Trophoblast cell (in vitro differentiated cells and primary cell): ENCODE measurements at regions not wholly inside any gene's neighbourhood (a gene's known extent, or its start where the extent isn't known, plus 50 kb on each side); places are given as distances from the start of the nearest gene placed in this dataset.

Experiments
- DNase-seq, 2 donors: peaks; one replicate each; pipeline ENCODE4 v3.0.0-alpha.2; 2016
- H2AFZ ChIP-seq: 2 replicates; pipeline ENCODE4 v1.6.1; 2013; ENCODE audit warnings: low read length, moderate library complexity, mild to moderate bottlenecking; ENCODE audit not compliant: insufficient read depth, poor library complexity
- H2AK5ac ChIP-seq: 2 replicates; pipeline ENCODE4 v1.6.1; 2013; ENCODE audit warnings: mild to moderate bottlenecking, low read length
- H2BK120ac ChIP-seq: 2 replicates; pipeline ENCODE4 v1.6.1; 2013; ENCODE audit warnings: low read length, mild to moderate bottlenecking, moderate library complexity; ENCODE audit not compliant: insufficient read depth, poor library complexity
- H2BK12ac ChIP-seq: 2 replicates; pipeline ENCODE4 v1.6.1; 2013; ENCODE audit warnings: mild to moderate bottlenecking, low read length, moderate library complexity
- H2BK5ac ChIP-seq: 2 replicates; pipeline ENCODE4 v1.6.1; 2013; ENCODE audit warnings: low read length, low read depth, moderate library complexity, mild to moderate bottlenecking; ENCODE audit not compliant: poor library complexity
- H3K14ac ChIP-seq: 2 replicates; pipeline ENCODE4 v1.6.1; 2013; ENCODE audit warnings: mild to moderate bottlenecking, low read length
- H3K18ac ChIP-seq: 2 replicates; pipeline ENCODE4 v1.6.1; 2013; ENCODE audit warnings: mild to moderate bottlenecking, low read length
- H3K23ac ChIP-seq: 2 replicates; pipeline ENCODE4 v1.6.1; 2013; ENCODE audit warnings: low read length
- H3K27ac ChIP-seq: 2 replicates; pipeline ENCODE4 v1.5.1; 2013; ENCODE audit warnings: low read depth, mild to moderate bottlenecking, inconsistent platforms, low read length, moderate library complexity
- H3K27me3 ChIP-seq: 2 replicates; pipeline ENCODE4 v1.6.1; 2013; ENCODE audit warnings: inconsistent platforms, mild to moderate bottlenecking, low read length, moderate library complexity; ENCODE audit not compliant: insufficient read depth
- H3K36me3 ChIP-seq, 2 experiments: 1 replicate in 1 of 2; 2 replicates in 1 of 2; pipeline ENCODE4 v1.6.1; 2013; ENCODE audit warnings: low read length in 2 of 2, mild to moderate bottlenecking in 2 of 2, moderate library complexity in 1 of 2; ENCODE audit not compliant: insufficient read depth in 2 of 2, control insufficient read depth in 1 of 2
- H3K4ac ChIP-seq: 2 replicates; pipeline ENCODE4 v1.6.1; 2013; ENCODE audit warnings: low read depth, mild to moderate bottlenecking, low read length, moderate library complexity
- H3K4me1 ChIP-seq, 2 experiments: 1 replicate in 1 of 2; 2 replicates in 1 of 2; pipeline ENCODE4 v1.6.1; 2013; ENCODE audit warnings: low read length in 2 of 2, mild to moderate bottlenecking in 2 of 2, moderate library complexity in 1 of 2; ENCODE audit not compliant: insufficient read depth in 2 of 2, control insufficient read depth in 1 of 2
- H3K4me2 ChIP-seq: 2 replicates; pipeline ENCODE4 v1.6.1; 2013; ENCODE audit warnings: inconsistent platforms, mild to moderate bottlenecking, low read length, moderate library complexity
- H3K4me3 ChIP-seq: 2 replicates; pipeline ENCODE4 v1.5.1; 2013; ENCODE audit warnings: mild to moderate bottlenecking, low read depth, low read length, inconsistent platforms
- H3K79me1 ChIP-seq: one replicate; pipeline ENCODE4 v1.6.1; 2013; ENCODE audit warnings: low read length
- H3K79me2 ChIP-seq: 2 replicates; pipeline ENCODE4 v1.6.1; 2013; ENCODE audit warnings: low read length, mild to moderate bottlenecking; ENCODE audit not compliant: control insufficient read depth, insufficient read depth, poor library complexity
- H3K9ac ChIP-seq: 2 replicates; pipeline ENCODE4 v1.6.1; 2013; ENCODE audit warnings: mild to moderate bottlenecking, low read length
- H3K9me3 ChIP-seq: 2 replicates; pipeline ENCODE4 v1.6.1; 2013; ENCODE audit warnings: low read depth, mild to moderate bottlenecking, control low read depth, inconsistent platforms, low read length; ENCODE audit not compliant: insufficient read depth
- H4K12ac ChIP-seq: 2 replicates; pipeline ENCODE4 v1.6.1; 2013; ENCODE audit warnings: low read depth, mild to moderate bottlenecking, low read length, moderate library complexity
- H4K8ac ChIP-seq: 2 replicates; pipeline ENCODE4 v1.6.1; 2013; ENCODE audit warnings: low read depth, mild to moderate bottlenecking, low read length, moderate library complexity
- H4K91ac ChIP-seq: one replicate; pipeline ENCODE4 v1.6.1; 2013; ENCODE audit warnings: low read depth, mild to moderate bottlenecking, low read length, moderate library complexity
- WGBS: extraction: QIAGEN DNeasy Blood & Tissue Kit; methylation state at CpG from one replicate; pipeline ENCODE4 v1.1.7; 2013; ENCODE audit warnings: missing lambda C conversion rate; ENCODE audit not compliant: insufficient read length, insufficient coverage; ENCODE audit errors: extremely low coverage; 5-methylcytosine and 5-hydroxymethylcytosine counted together

DNA sequence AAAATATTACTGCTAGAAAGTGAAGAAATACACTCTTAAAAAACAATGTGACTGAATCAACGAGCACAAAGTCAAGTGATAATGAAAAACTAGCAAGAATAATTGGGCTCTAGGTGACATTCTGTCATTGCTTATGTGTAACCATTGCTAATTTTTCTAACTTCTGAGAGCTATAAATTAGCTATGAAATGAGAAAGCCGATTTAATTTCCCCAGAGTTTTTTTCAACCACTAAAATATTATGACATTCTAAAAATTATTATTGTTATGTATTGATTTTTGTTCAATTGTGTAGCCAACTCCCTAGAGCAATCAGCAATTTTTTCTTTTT is 458.6 kb upstream of the ATXN8OS start:
- Histone ChIP-seq H2AFZ (no peak overlapping the region), H3K14ac (no peak overlapping the region), H3K23ac (no peak overlapping the region), H3K9me3 (peaks cover 5% of the 10 kb centered on the region), H3K4ac (no peak overlapping the region), H4K8ac (no peak overlapping the region), H3K27me3 (no peaks in the 10 kb centered on the region), H3K4me3 (no peak overlapping the region), H2BK5ac (no peak overlapping the region), H3K36me3 (no peaks in the 10 kb centered on the region), H2BK120ac (no peak overlapping the region), H4K91ac (no peak overlapping the region), H2AK5ac (no peak overlapping the region), H3K27ac (no peak overlapping the region), H3K4me2 (no peak overlapping the region), H2BK12ac (no peak overlapping the region), H3K79me1 (no peaks in the 10 kb centered on the region), H3K4me1 (no peaks in the 10 kb centered on the region), H3K9ac (no peak overlapping the region), H4K12ac (no peak overlapping the region), H3K18ac (no peak overlapping the region), H3K79me2 (no peaks in the 10 kb centered on the region)
- no peak for DNase-seq
- no CpG with 5 or more reads among the region's 2 CpGs for WGBS

GRCh38 chr13:69648340-69649062 is 459.1 kb upstream of the ATXN8OS start:
- Histone ChIP-seq H2BK120ac (no peak overlapping the region), H3K14ac (no peak overlapping the region), H4K91ac (no peak overlapping the region), H2BK12ac (no peak overlapping the region), H3K18ac (no peak overlapping the region), H3K4me3 (no peak overlapping the region), H3K27me3 (no peaks in the 10 kb centered on the region), H3K23ac (no peak overlapping the region), H3K4me2 (no peak overlapping the region), H3K36me3 (no peaks in the 10 kb centered on the region), H2AK5ac (no peak overlapping the region), H2BK5ac (no peak overlapping the region), H2AFZ (no peak overlapping the region), H4K12ac (no peak overlapping the region), H3K4me1 (no peaks in the 10 kb centered on the region), H3K4ac (no peak overlapping the region), H4K8ac (no peak overlapping the region), H3K79me1 (no peaks in the 10 kb centered on the region), H3K79me2 (no peaks in the 10 kb centered on the region), H3K9ac (no peak overlapping the region), H3K27ac (no peak overlapping the region), H3K9me3 (peaks cover 5% of the 10 kb centered on the region)
- no CpG with 5 or more reads among the region's 3 CpGs for WGBS
- DNase-seq: no peak

DNA sequence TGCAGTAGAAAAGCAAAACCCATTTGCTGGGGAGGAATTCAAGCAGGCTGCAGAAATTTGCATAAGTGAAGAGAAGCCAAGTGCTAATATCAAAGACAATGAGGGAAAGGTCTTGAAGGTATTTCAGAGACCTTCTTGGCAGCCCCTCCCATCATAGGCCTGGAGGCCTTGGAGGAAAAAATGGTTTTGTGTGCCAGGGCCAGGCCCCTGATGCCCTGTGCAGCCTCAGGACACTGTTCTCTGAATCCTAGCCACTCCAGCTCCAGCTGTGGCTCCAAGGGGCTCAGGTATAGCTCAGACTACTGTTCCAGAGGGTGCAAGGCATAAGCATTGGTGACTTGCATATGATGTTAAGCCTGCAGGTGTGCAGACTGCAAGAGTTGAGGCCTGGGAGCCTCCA is 463.2 kb upstream of the ATXN8OS start:
- H3K4me2 ChIP-seq: no peak overlapping the region
- H3K14ac ChIP-seq: no peak overlapping the region
- no peaks in the 10 kb centered on the region for H3K4me1 ChIP-seq
- H4K91ac ChIP-seq: no peak overlapping the region
- peaks cover 5% of the 10 kb centered on the region for H3K9me3 ChIP-seq
- H3K4me3 ChIP-seq: no peak overlapping the region
- no peak overlapping the region for H3K4ac ChIP-seq
- DNase-seq: no peak
- no peak overlapping the region for H3K27ac ChIP-seq
- H3K18ac ChIP-seq: no peak overlapping the region
- H2BK5ac ChIP-seq: no peak overlapping the region
- H3K9ac ChIP-seq: no peak overlapping the region
- no peak overlapping the region for H2BK120ac ChIP-seq
- H2AFZ ChIP-seq: no peak overlapping the region
- H3K79me1 ChIP-seq: no peaks in the 10 kb centered on the region
- no peak overlapping the region for H2AK5ac ChIP-seq
- H3K36me3 ChIP-seq: no peaks in the 10 kb centered on the region
- no peak overlapping the region for H3K23ac ChIP-seq
- H3K79me2 ChIP-seq: no peaks in the 10 kb centered on the region
- H4K12ac ChIP-seq: no peak overlapping the region
- H3K27me3 ChIP-seq: no peaks in the 10 kb centered on the region
- no peak overlapping the region for H4K8ac ChIP-seq
- H2BK12ac ChIP-seq: no peak overlapping the region

GRCh38 chr13:69641773-69642172 is 465.9 kb upstream of the ATXN8OS start:
- no peak for DNase-seq
- no peak overlapping the region for H2BK5ac ChIP-seq
- H2AK5ac ChIP-seq: no peak overlapping the region
- H3K27me3 ChIP-seq: no peaks in the 10 kb centered on the region
- no peaks in the 10 kb centered on the region for H3K79me2 ChIP-seq
- H3K23ac ChIP-seq: no peak overlapping the region
- no peak overlapping the region for H4K8ac ChIP-seq
- H2AFZ ChIP-seq: no peak overlapping the region
- no peak overlapping the region for H3K4me3 ChIP-seq
- H3K18ac ChIP-seq: no peak overlapping the region
- no peak overlapping the region for H4K91ac ChIP-seq
- H3K4me2 ChIP-seq: no peak overlapping the region
- H3K4ac ChIP-seq: no peak overlapping the region
- H3K27ac ChIP-seq: no peak overlapping the region
- H3K36me3 ChIP-seq: peaks cover 0 to 2% of the 10 kb centered on the region in 2 experiments
- no peak overlapping the region for H2BK120ac ChIP-seq
- H3K9me3 ChIP-seq: peaks cover 5% of the 10 kb centered on the region
- H3K79me1 ChIP-seq: no peaks in the 10 kb centered on the region
- no peak overlapping the region for H4K12ac ChIP-seq
- H3K4me1 ChIP-seq: no peaks in the 10 kb centered on the region
- no peak overlapping the region for H2BK12ac ChIP-seq
- H3K9ac ChIP-seq: no peak overlapping the region
- H3K14ac ChIP-seq: no peak overlapping the region
